ENCODE measurements at regions not wholly inside any gene's neighbourhood (a gene's known extent, or its start where the extent isn't known, plus 50 kb on each side); places are given as distances from the start of the nearest gene placed in this dataset.

- Histone ChIP-seq H3K4me1 (ENCODE audit: low read depth, poor library complexity, severe bottlenecking) (no peaks in the 10 kb centered on the region), H4K20me1 (ENCODE audit: insufficient read depth) (no peaks in the 10 kb centered on the region), H3K27ac (no peak overlapping the region), H3K79me2 (ENCODE audit: insufficient read depth, low read depth) (no peaks in the 10 kb centered on the region), H3K27me3 (ENCODE audit: insufficient read depth, low read depth) (no peaks in the 10 kb centered on the region), H3K36me3 (ENCODE audit: insufficient read depth) (no peaks in the 10 kb centered on the region), H3K9ac (no peak overlapping the region), H3K4me3 (IDR thresholded peaks at IDR 0.05; ENCODE audit: insufficient read depth, low read depth, low read length) (no peak overlapping the region), H2AFZ (ENCODE audit: low read depth) (no peak overlapping the region), H3K4me2 (no peak overlapping the region)
- peak; percentile 28; the same call in 1 of the 2 replicates for TF ChIP-seq CTCF (conservative IDR thresholded peaks at IDR 0.05; ENCODE audit: low read depth, low read length)
Observed at GRCh38 chr1:67524143-67525052, 94.2 kb upstream of the SERBP1 start.

- no peak overlapping the region for H3K9ac ChIP-seq
- no peak overlapping the region for H3K27ac ChIP-seq
- no peak overlapping the region for H3K4me2 ChIP-seq
- no peaks in the 10 kb centered on the region for H3K36me3 ChIP-seq (ENCODE audit: insufficient read depth)
- no peak overlapping the region for H2AFZ ChIP-seq (ENCODE audit: low read depth)
- H3K79me2 ChIP-seq (ENCODE audit: insufficient read depth, low read depth) = no peaks in the 10 kb centered on the region
- H3K27me3 ChIP-seq (ENCODE audit: insufficient read depth, low read depth) = no peaks in the 10 kb centered on the region
- no peak overlapping the region for H3K4me3 ChIP-seq (IDR thresholded peaks at IDR 0.05; ENCODE audit: insufficient read depth, low read depth, low read length)
- H4K20me1 ChIP-seq (ENCODE audit: insufficient read depth) = no peaks in the 10 kb centered on the region
- no peaks in the 10 kb centered on the region for H3K4me1 ChIP-seq (ENCODE audit: low read depth, poor library complexity, severe bottlenecking)
- TF ChIP-seq CTCF (conservative IDR thresholded peaks at IDR 0.05; ENCODE audit: low read depth, low read length) = no peak
Observed at GRCh38 chr1:67525053-67525760, 95.0 kb upstream of the SERBP1 start.

GRCh38 chr1:67528141-67528540 lies 97.9 kb upstream of the SERBP1 start:
- Histone ChIP-seq H3K9ac (no peak overlapping the region), H3K27me3 (ENCODE audit: insufficient read depth, low read depth) (no peaks in the 10 kb centered on the region), H3K27ac (no peak overlapping the region), H3K4me1 (ENCODE audit: low read depth, poor library complexity, severe bottlenecking) (no peaks in the 10 kb centered on the region), H3K36me3 (ENCODE audit: insufficient read depth) (no peaks in the 10 kb centered on the region), H3K4me3 (IDR thresholded peaks at IDR 0.05; ENCODE audit: insufficient read depth, low read depth, low read length) (no peak overlapping the region), H2AFZ (ENCODE audit: low read depth) (no peak overlapping the region), H3K4me2 (no peak overlapping the region), H3K79me2 (ENCODE audit: insufficient read depth, low read depth) (no peaks in the 10 kb centered on the region), H4K20me1 (ENCODE audit: insufficient read depth) (no peaks in the 10 kb centered on the region)
- TF ChIP-seq CTCF (conservative IDR thresholded peaks at IDR 0.05; ENCODE audit: low read depth, low read length) = no peak

GRCh38 chr1:67530071-67530470 lies 99.9 kb upstream of the SERBP1 start:
- Histone ChIP-seq H3K27me3 (ENCODE audit: insufficient read depth, low read depth) (no peaks in the 10 kb centered on the region), H3K4me2 (no peak overlapping the region), H3K79me2 (ENCODE audit: insufficient read depth, low read depth) (no peaks in the 10 kb centered on the region), H3K4me1 (ENCODE audit: low read depth, poor library complexity, severe bottlenecking) (no peaks in the 10 kb centered on the region), H3K27ac (no peak overlapping the region), H3K36me3 (ENCODE audit: insufficient read depth) (no peaks in the 10 kb centered on the region), H2AFZ (ENCODE audit: low read depth) (no peak overlapping the region), H3K9ac (no peak overlapping the region), H4K20me1 (ENCODE audit: insufficient read depth) (no peaks in the 10 kb centered on the region), H3K4me3 (IDR thresholded peaks at IDR 0.05; ENCODE audit: insufficient read depth, low read depth, low read length) (no peak overlapping the region)
- no peak for TF ChIP-seq CTCF (conservative IDR thresholded peaks at IDR 0.05; ENCODE audit: low read depth, low read length)
